ENCODE measurements at regions not wholly inside any gene's neighbourhood (a gene's known extent, or its start where the extent isn't known, plus 50 kb on each side); places are given as distances from the start of the nearest gene placed in this dataset.

DNA sequence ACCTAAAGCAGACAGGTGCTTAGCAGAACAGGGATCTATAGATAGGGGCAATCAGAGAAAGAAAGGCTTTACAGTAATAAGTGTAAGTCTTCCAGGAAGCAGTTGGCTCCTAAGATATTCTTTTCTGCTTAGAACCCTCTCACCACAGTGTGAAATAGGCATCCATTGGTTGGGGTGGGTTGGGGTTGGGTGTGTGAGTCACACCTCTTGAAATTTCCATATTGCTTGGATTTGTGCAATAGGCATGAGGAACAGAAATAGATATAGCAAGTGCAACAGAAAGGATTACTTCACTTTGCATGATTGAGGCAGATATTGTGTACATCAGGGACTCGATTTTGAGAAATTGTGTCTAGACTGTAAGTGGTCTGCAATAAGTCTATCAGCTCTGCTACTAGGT is 200.1 kb upstream of the GAP43 start:
- Histone ChIP-seq H3K4me1 (no peaks in the 10 kb centered on the region), H3K4me3 (no peak overlapping the region), H3K27ac (no peak overlapping the region), H3K27me3 (no peaks in the 10 kb centered on the region), H3K9ac (ENCODE audit: low read depth in 2 of 2, low read length in 2 of 2) (no peak overlapping the region), H3K36me3 (no peaks in the 10 kb centered on the region), H3K9me3 (no peaks in the 10 kb centered on the region)
- TF ChIP-seq, protein P1, sequence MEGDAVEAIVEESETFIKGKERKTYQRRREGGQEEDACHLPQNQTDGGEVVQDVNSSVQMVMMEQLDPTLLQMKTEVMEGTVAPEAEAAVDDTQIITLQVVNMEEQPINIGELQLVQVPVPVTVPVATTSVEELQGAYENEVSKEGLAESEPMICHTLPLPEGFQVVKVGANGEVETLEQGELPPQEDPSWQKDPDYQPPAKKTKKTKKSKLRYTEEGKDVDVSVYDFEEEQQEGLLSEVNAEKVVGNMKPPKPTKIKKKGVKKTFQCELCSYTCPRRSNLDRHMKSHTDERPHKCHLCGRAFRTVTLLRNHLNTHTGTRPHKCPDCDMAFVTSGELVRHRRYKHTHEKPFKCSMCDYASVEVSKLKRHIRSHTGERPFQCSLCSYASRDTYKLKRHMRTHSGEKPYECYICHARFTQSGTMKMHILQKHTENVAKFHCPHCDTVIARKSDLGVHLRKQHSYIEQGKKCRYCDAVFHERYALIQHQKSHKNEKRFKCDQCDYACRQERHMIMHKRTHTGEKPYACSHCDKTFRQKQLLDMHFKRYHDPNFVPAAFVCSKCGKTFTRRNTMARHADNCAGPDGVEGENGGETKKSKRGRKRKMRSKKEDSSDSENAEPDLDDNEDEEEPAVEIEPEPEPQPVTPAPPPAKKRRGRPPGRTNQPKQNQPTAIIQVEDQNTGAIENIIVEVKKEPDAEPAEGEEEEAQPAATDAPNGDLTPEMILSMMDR (IDR thresholded peaks at IDR 0.05) = no peak
- intact Hi-C loops (cut with DNase I) = no loop called here
- DNase-seq = no peak

DNA sequence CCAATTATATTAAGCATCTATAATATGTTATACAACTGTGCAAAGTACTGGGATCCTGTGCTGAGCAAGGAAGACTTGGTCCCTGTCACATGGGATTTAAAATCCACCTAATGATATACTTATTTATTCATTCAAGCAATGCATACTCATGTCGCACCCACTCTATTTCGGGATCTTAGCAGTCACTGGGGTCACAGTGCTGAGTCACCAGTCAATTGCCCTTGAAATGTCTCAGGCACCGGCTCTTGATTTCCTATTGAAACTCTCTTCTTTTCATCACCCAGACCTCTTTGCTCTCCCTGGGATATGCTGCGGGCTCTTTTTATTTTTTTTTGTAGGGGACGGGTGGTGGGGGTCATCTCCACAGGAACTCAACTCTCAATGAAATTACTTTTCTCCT is 194.5 kb upstream of the GAP43 start:
- intact Hi-C loops (cut with DNase I) = no loop called here
- H3K4me3 ChIP-seq = no peak overlapping the region

DNA sequence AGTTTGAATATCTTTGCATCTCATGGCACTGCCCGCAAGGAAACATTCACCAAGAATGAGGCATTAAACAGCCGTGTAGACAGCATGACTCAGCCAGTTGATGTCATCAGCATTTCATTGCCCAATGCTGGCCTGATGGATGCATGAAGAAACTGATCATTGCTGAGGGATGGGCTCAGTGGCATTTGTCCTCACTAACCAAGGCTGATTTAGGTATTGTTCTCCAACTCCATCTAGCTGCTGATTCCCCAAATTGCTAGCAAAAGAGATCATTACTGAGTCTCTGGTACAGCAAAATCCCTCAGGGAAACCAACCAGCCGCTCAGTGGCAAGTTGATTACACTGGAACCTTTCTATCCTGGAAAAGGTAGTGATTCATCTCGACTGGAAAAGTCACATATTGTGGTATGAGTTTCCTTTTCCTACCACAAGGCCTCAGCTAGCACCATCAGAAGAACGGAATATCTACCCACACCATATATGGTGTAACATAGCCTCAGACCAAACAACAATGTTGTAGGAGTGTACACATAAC is 186.5 kb upstream of the GAP43 start:
- intact Hi-C loops (cut with DNase I) = no loop called here
- Histone ChIP-seq H3K27me3 (no peaks in the 10 kb centered on the region), H3K27ac (no peak overlapping the region), H3K9ac (ENCODE audit: low read depth in 2 of 2, low read length in 2 of 2) (no peak overlapping the region), H3K4me3 (no peak overlapping the region), H3K4me1 (no peaks in the 10 kb centered on the region), H3K9me3 (no peaks in the 10 kb centered on the region), H3K36me3 (no peaks in the 10 kb centered on the region)
- TF ChIP-seq, protein P1 (IDR thresholded peaks at IDR 0.05) = no peak
- DNase-seq = no peak

More for the DNA sequence above, 194.5 kb upstream of the GAP43 start:
- H3K27ac ChIP-seq = no peak overlapping the region
- H3K27me3 ChIP-seq = no peaks in the 10 kb centered on the region
- DNase-seq = no peak
- no peak overlapping the region for H3K9ac ChIP-seq (ENCODE audit: low read depth in 2 of 2, low read length in 2 of 2)
- no peaks in the 10 kb centered on the region for H3K36me3 ChIP-seq
- TF ChIP-seq, protein P1 (IDR thresholded peaks at IDR 0.05) = no peak
- H3K9me3 ChIP-seq = no peaks in the 10 kb centered on the region
- no peaks in the 10 kb centered on the region for H3K4me1 ChIP-seq

DNA sequence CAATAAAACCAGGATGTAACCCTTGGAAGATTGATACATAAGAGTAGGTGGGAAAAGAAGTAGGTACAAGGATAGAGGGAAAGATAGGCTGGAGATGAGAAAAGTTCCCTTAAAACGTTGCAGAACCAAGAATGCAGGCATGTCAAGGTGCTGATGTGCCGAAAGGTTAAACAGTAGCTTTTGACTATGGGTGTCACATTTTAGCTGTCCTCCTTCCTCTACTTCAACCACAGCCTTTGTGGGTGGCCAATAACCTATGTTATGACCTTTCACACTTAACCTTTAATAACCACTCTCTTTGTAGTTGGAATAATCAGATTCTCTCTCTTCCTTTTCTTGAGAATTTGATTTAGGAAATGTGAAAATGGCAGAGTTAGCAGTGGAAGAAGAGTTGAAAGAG is 184.5 kb upstream of the GAP43 start:
- Histone ChIP-seq H3K9me3 (no peaks in the 10 kb centered on the region), H3K27ac (no peak overlapping the region), H3K4me1 (no peaks in the 10 kb centered on the region), H3K4me3 (no peak overlapping the region), H3K27me3 (no peaks in the 10 kb centered on the region), H3K9ac (ENCODE audit: low read depth in 2 of 2, low read length in 2 of 2) (no peak overlapping the region), H3K36me3 (no peaks in the 10 kb centered on the region)
- DNase-seq = no peak
- TF ChIP-seq, protein P1 (IDR thresholded peaks at IDR 0.05) = no peak
- intact Hi-C loops (cut with DNase I) = no loop called here

DNA sequence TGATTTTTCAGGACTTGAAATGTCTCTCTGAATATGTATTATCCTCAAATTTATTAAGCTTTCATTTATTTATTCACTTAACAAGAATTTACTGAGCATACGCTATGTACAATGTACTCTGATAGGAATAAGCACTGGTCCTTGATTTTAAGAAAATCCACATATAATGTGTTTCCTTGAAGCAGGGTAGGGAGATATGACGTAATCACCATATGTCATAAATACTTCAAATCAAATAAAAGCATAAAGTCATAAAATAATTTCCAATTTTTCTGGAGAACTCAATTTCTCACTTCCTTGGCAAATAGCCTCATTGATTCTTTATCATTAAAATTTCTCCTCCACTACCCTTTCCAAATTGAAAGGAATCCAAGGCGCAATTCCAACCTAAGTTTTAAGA is 177.8 kb upstream of the GAP43 start:
- Histone ChIP-seq H3K27ac (no peak overlapping the region), H3K36me3 (no peaks in the 10 kb centered on the region), H3K4me3 (no peak overlapping the region), H3K27me3 (no peaks in the 10 kb centered on the region), H3K9me3 (no peaks in the 10 kb centered on the region), H3K9ac (ENCODE audit: low read depth in 2 of 2, low read length in 2 of 2) (no peak overlapping the region), H3K4me1 (no peaks in the 10 kb centered on the region)
- no peak for DNase-seq
- TF ChIP-seq, protein P1 (IDR thresholded peaks at IDR 0.05) = no peak
- intact Hi-C loops (cut with DNase I) = no loop called here

Data from colonic mucosa (tissue), 4 donors.